B cell (primary cell): ENCODE measurements at regions not wholly inside any gene's neighbourhood (a gene's known extent, or its start where the extent isn't known, plus 50 kb on each side); places are given as distances from the start of the nearest gene placed in this dataset.

Experiments used
- ATAC-seq: fragments of 200-7000 bp; cut with Tn5 transposase; one replicate; pipeline ENCODE4 v1.10.0; 2021; ENCODE audit warnings: low read depth, mild to moderate bottlenecking, moderate number of reproducible peaks, moderate library complexity
- CTCF ChIA-PET: fragments of 350-600 bp; sonication (Branson Sonifier 250); formaldehyde crosslinking; loops from one replicate; lab custom pipeline; 2021; ENCODE audit warnings: antibody characterized with exemption, inconsistent platforms; lab: Charles Lee
- POLR2A ChIA-PET: fragments of 350-600 bp; sonication (Branson Sonifier 250); formaldehyde crosslinking; loops from one replicate; lab custom pipeline; 2021; ENCODE audit warnings: antibody characterized with exemption; lab: Charles Lee
- DNase-seq: peaks from one replicate; pipeline ENCODE4 v3.0.0; 2013
- H2AFZ ChIP-seq: 2 replicates; pipeline ENCODE4 v1.6.1; 2012; ENCODE audit warnings: mild to moderate bottlenecking, low read depth, low read length; ENCODE audit not compliant: insufficient read depth, poor library complexity, severe bottlenecking
- H3K27ac ChIP-seq, 2 donors: 1 replicate in 1 of 2; 2 replicates in 1 of 2; pipeline ENCODE4 v1.5.1; 2012 to 2013; ENCODE audit warnings: low read length in 2 of 2, mild to moderate bottlenecking in 2 of 2, moderate library complexity in 1 of 2
- H3K27me3 ChIP-seq, 4 experiments: fragments of 200-600 bp in 1 of 4; sonication (generic) in 1 of 4; replicated peaks in 1 of 4; 1 replicate in 2 of 4; 2 replicates in 2 of 4; pipeline versions ENCODE4 v1.6.1 to v1.7.0; 2013 to 2016; ENCODE audit warnings: low read length in 3 of 4, mild to moderate bottlenecking in 2 of 4, mixed read lengths in 1 of 4, moderate library complexity in 1 of 4; ENCODE audit not compliant: insufficient read depth in 4 of 4, control insufficient read depth in 3 of 4; ENCODE audit errors: control extremely low read depth in 1 of 4
- H3K36me3 ChIP-seq, 2 experiments: replicated peaks in 1 of 2; 1 replicate in 1 of 2; 2 replicates in 1 of 2; pipeline versions ENCODE4 v1.6.1 to v1.7.1; 2013; ENCODE audit warnings: low read length in 1 of 2; ENCODE audit not compliant: insufficient read depth in 2 of 2, control insufficient read depth in 1 of 2; ENCODE audit errors: control extremely low read depth in 1 of 2, extremely low read depth in 1 of 2
- H3K4me1 ChIP-seq, 2 donors: fragments of 200-600 bp in 1 of 2; sonication (generic) in 1 of 2; 1 replicate in 1 of 2; 2 replicates in 1 of 2; pipeline versions ENCODE4 v1.5.1 to v1.6.1; 2013 to 2017; ENCODE audit warnings: low read length in 2 of 2; ENCODE audit not compliant: control insufficient read depth in 2 of 2, insufficient read depth in 2 of 2
- H3K4me2 ChIP-seq: replicated peaks from 2 replicates; pipeline ENCODE3; 2012; ENCODE audit warnings: mild to moderate bottlenecking, low read depth, low read length; ENCODE audit not compliant: poor library complexity, severe bottlenecking
- H3K4me3 ChIP-seq, 5 experiments: fragments of 200-600 bp in 1 of 5; sonication (generic) in 1 of 5; 1 replicate in 3 of 5; 2 replicates in 2 of 5; pipeline versions ENCODE4 v1.5.1 to v1.7.0; 2011 to 2016; ENCODE audit warnings: low read length in 4 of 5, mild to moderate bottlenecking in 4 of 5, low read depth in 2 of 5, control low read depth in 1 of 5, moderate library complexity in 1 of 5; ENCODE audit not compliant: insufficient read depth in 1 of 5; ENCODE audit errors: control extremely low read depth in 1 of 5, extremely low read depth in 1 of 5
- H3K79me2 ChIP-seq: fragments of 200-600 bp; sonication (generic); one replicate; pipeline ENCODE4 v1.6.0; 2016; ENCODE audit warnings: low read length; ENCODE audit not compliant: control insufficient read depth, insufficient read depth
- H3K9ac ChIP-seq: fragments of 200-600 bp; sonication (generic); 2 replicates; pipeline ENCODE4 v1.6.1; 2017; ENCODE audit warnings: mild to moderate bottlenecking, low read length, moderate library complexity
- H3K9me3 ChIP-seq, 3 donors: one replicate each; pipeline versions ENCODE4 v1.6.1 to v1.7.1; 2013; ENCODE audit warnings: low read length in 2 of 3; ENCODE audit not compliant: control insufficient read depth in 2 of 3, insufficient read depth in 1 of 3; ENCODE audit errors: control extremely low read depth in 1 of 3
- H4K20me1 ChIP-seq: 2 replicates; pipeline ENCODE4 v1.6.0; 2012; ENCODE audit warnings: mild to moderate bottlenecking, low read length; ENCODE audit not compliant: insufficient read depth, control insufficient read depth, poor library complexity, severe bottlenecking
- H3K27ac Mint-ChIP-seq: one replicate; pipeline ENCODE4 v1.8.0; 2021; ENCODE audit warnings: mixed read lengths
- H3K27me3 Mint-ChIP-seq: one replicate; pipeline ENCODE4 v1.8.0; 2021; ENCODE audit warnings: mixed read lengths
- H3K4me1 Mint-ChIP-seq: one replicate; pipeline ENCODE4 v1.8.0; 2021; ENCODE audit warnings: mixed read lengths
- H3K4me3 Mint-ChIP-seq: one replicate; pipeline ENCODE4 v1.8.0; 2021; ENCODE audit warnings: mixed read lengths
- H3K9me3 Mint-ChIP-seq: one replicate; pipeline ENCODE4 v1.8.0; 2022; ENCODE audit warnings: mixed read lengths; ENCODE audit not compliant: insufficient read depth
- EZH2 ChIP-seq: IDR thresholded peaks from 2 replicates; pipeline ENCODE4 v1.6.1; 2012; ENCODE audit warnings: borderline replicate concordance, low read depth, mild to moderate bottlenecking, moderate library complexity, low read length; ENCODE audit not compliant: insufficient read depth, poor library complexity, severe bottlenecking
- WGBS: methylation state at CpG from one replicate; pipeline ENCODE4 v1.1.5; 2013; ENCODE audit warnings: missing lambda C conversion rate; ENCODE audit not compliant: insufficient coverage; 5-methylcytosine and 5-hydroxymethylcytosine counted together
- intact Hi-C: fragments of 100-400 bp; cut with micrococcal nuclease; formaldehyde crosslinking; loops from one replicate; pipeline ENCODE4 v1.10.0; 2022
- TF ChIP-seq, protein P1 (sequence below): fragments of 200-600 bp; IDR thresholded peaks from one replicate; pipeline ENCODE4 v1.8.0; 2022; ENCODE audit warnings: antibody characterized with exemption, mild to moderate bottlenecking

- H2AFZ ChIP-seq = no peak overlapping the region
- DNase-seq (no peak), ATAC-seq (no peak)
- H3K79me2 ChIP-seq = no peaks in the 10 kb centered on the region
- Mint-ChIP-seq H3K9me3 (no peaks in the 10 kb centered on the region), H3K4me3 (no peak overlapping the region), H3K27me3 (no peaks in the 10 kb centered on the region), H3K4me1 (no peaks in the 10 kb centered on the region), H3K27ac (no peak overlapping the region)
- H3K27me3 ChIP-seq = no peaks in the 10 kb centered on the region
- H3K4me1 ChIP-seq = no peaks in the 10 kb centered on the region
- no peak overlapping the region for H3K27ac ChIP-seq
- no peaks in the 10 kb centered on the region for H3K36me3 ChIP-seq
- H3K4me2 ChIP-seq = no peak overlapping the region
- H3K9me3 ChIP-seq = peaks cover 0 to 6% (median 0%) of the 10 kb centered on the region in 3 donors
- CTCF ChIA-PET = no interaction called here
- 87% methylated on average over 5 of the region's 9 CpGs for WGBS
- no peak overlapping the region for H3K4me3 ChIP-seq
- TF ChIP-seq, protein P1, sequence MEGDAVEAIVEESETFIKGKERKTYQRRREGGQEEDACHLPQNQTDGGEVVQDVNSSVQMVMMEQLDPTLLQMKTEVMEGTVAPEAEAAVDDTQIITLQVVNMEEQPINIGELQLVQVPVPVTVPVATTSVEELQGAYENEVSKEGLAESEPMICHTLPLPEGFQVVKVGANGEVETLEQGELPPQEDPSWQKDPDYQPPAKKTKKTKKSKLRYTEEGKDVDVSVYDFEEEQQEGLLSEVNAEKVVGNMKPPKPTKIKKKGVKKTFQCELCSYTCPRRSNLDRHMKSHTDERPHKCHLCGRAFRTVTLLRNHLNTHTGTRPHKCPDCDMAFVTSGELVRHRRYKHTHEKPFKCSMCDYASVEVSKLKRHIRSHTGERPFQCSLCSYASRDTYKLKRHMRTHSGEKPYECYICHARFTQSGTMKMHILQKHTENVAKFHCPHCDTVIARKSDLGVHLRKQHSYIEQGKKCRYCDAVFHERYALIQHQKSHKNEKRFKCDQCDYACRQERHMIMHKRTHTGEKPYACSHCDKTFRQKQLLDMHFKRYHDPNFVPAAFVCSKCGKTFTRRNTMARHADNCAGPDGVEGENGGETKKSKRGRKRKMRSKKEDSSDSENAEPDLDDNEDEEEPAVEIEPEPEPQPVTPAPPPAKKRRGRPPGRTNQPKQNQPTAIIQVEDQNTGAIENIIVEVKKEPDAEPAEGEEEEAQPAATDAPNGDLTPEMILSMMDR = no peak
- no peak for TF ChIP-seq EZH2
- no peak overlapping the region for H3K9ac ChIP-seq
- no peaks in the 10 kb centered on the region for H4K20me1 ChIP-seq
- intact Hi-C loops = no loop called here
- POLR2A ChIA-PET = no interaction called here
These were observed 123.0 kb upstream of the FSTL4 start for GRCh38 chr5:133735346-133735745.

DNA sequence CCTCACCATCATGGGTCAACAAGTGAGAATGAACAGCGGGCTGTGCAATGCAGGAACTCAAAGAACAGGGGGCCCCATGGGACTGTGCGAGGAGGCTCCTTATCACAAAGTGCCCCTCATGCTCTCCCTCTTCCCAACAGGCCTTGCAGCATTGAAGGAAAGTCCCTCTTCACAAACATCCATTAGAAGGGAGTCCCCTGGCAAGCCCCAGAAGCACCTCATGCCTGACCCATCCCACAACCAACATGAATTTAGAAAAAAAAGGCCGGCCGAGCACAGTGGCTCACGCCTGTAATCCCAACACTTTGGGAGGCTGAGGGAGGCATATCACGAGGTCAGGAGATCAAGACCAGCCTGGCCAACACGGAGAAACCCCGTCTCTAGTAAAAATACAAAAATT is 122.6 kb upstream of the FSTL4 start:
- POLR2A ChIA-PET = no interaction called here
- no peaks in the 10 kb centered on the region for H3K27me3 Mint-ChIP-seq
- H3K4me1 Mint-ChIP-seq = no peaks in the 10 kb centered on the region
- Histone ChIP-seq H3K27ac (no peak overlapping the region), H3K9me3 (peaks cover 0 to 8% (median 0%) of the 10 kb centered on the region in 3 donors), H3K79me2 (no peaks in the 10 kb centered on the region), H3K36me3 (no peaks in the 10 kb centered on the region), H3K4me2 (no peak overlapping the region), H3K4me3 (no peak overlapping the region), H2AFZ (no peak overlapping the region), H3K9ac (no peak overlapping the region), H3K4me1 (no peaks in the 10 kb centered on the region), H3K27me3 (no peaks in the 10 kb centered on the region), H4K20me1 (no peaks in the 10 kb centered on the region)
- ATAC-seq (no peak), DNase-seq (no peak)
- 90% methylated on average over 7 of the region's 8 CpGs for WGBS
- H3K9me3 Mint-ChIP-seq = peaks cover under 1% of the 10 kb centered on the region
- no peak overlapping the region for H3K4me3 Mint-ChIP-seq
- TF ChIP-seq, protein P1 = no peak
- no peak for TF ChIP-seq EZH2
- H3K27ac Mint-ChIP-seq = no peak overlapping the region
- CTCF ChIA-PET = no interaction called here
- intact Hi-C loops = no loop called here
